Neural cell (in vitro differentiated cells): ENCODE measurements at regions not wholly inside any gene's neighbourhood (a gene's known extent, or its start where the extent isn't known, plus 50 kb on each side); places are given as distances from the start of the nearest gene placed in this dataset.

Experiments used
- H2AFZ ChIP-seq: fragments of 200-600, 300-800 bp; sonication (generic), shearing (Covaris generic); 2 replicates; pipeline ENCODE4 v1.6.0; 2014; ENCODE audit warnings: low read depth, mild to moderate bottlenecking, antibody characterized with exemption, low read length, moderate library complexity
- H3F3A ChIP-seq: fragments of 200-600 bp; shearing (Covaris generic); 2 replicates; pipeline ENCODE4 v1.6.1; 2016; ENCODE audit warnings: mild to moderate bottlenecking, moderate library complexity, mixed read lengths, antibody characterized with exemption, low read length; ENCODE audit not compliant: insufficient read depth, poor library complexity, severe bottlenecking
- H3K27ac ChIP-seq: fragments of 200-600, 300-800 bp; sonication (generic), shearing (Covaris generic); 2 replicates; pipeline ENCODE4 v1.5.1; 2014; ENCODE audit warnings: mild to moderate bottlenecking, low read length, moderate library complexity
- H3K27me3 ChIP-seq: fragments of 300-800, 200-600 bp; sonication (generic), shearing (Covaris generic); 2 replicates; pipeline ENCODE4 v1.6.0; 2014; ENCODE audit warnings: mild to moderate bottlenecking, low read depth, low read length, moderate library complexity; ENCODE audit not compliant: insufficient read depth
- H3K36me3 ChIP-seq: fragments of 300-800, 200-600 bp; sonication (generic), shearing (Covaris generic); 2 replicates; pipeline ENCODE4 v1.5.1; 2014; ENCODE audit warnings: mild to moderate bottlenecking, antibody characterized with exemption, low read length, moderate library complexity; ENCODE audit not compliant: insufficient read depth
- H3K4me2 ChIP-seq: fragments of 300-800, 200-600 bp; sonication (generic), shearing (Covaris generic); 2 replicates; pipeline ENCODE4 v1.6.0; 2014; ENCODE audit warnings: mild to moderate bottlenecking, low read length
- H3K4me3 ChIP-seq: fragments of 300-800, 200-600 bp; sonication (generic), shearing (Covaris generic); 2 replicates; pipeline ENCODE4 v1.5.1; 2014; ENCODE audit warnings: mild to moderate bottlenecking, low read length, moderate library complexity
- H3K79me2 ChIP-seq: fragments of 200-600 bp; shearing (Covaris generic); replicated peaks from 2 replicates; pipeline ENCODE4 v1.6.0; 2014; ENCODE audit warnings: mild to moderate bottlenecking, low read length, moderate library complexity; ENCODE audit not compliant: insufficient read depth
- H3K9ac ChIP-seq: fragments of 300-800, 200-600 bp; sonication (generic), shearing (Covaris generic); 2 replicates; pipeline ENCODE4 v1.6.1; 2016; ENCODE audit warnings: mild to moderate bottlenecking, low read length, mixed read lengths
- H3K9me2 ChIP-seq: fragments of 200-600 bp; shearing (Covaris generic); 2 replicates; pipeline ENCODE4 v1.6.1; 2016; ENCODE audit warnings: mild to moderate bottlenecking, low read length, mixed read lengths; ENCODE audit not compliant: insufficient read depth
- H3K9me3 ChIP-seq: fragments of 200-600, 300-800 bp; sonication (generic), shearing (Covaris generic); 2 replicates; pipeline ENCODE4 v1.6.1; 2016; ENCODE audit warnings: mild to moderate bottlenecking, mixed run types, low read length, moderate library complexity, mixed read lengths
- H4K20me1 ChIP-seq: fragments of 200-600 bp; shearing (Covaris generic); 2 replicates; pipeline ENCODE4 v1.6.1; 2016; ENCODE audit warnings: mild to moderate bottlenecking, mixed run types; ENCODE audit not compliant: insufficient read depth
- CTCF ChIP-seq: fragments of 450-650 bp; IDR thresholded peaks from 2 replicates; pipeline ENCODE4 v1.5.1; 2014; ENCODE audit warnings: antibody characterized with exemption, mild to moderate bottlenecking, moderate library complexity; ENCODE audit not compliant: poor library complexity, severe bottlenecking
- EP300 ChIP-seq: fragments of 450-650 bp; conservative IDR thresholded peaks from 2 replicates; pipeline ENCODE4 v1.6.1; 2014; ENCODE audit warnings: antibody characterized with exemption, mild to moderate bottlenecking, moderate library complexity; ENCODE audit not compliant: poor library complexity, severe bottlenecking
- EZH2 ChIP-seq: fragments of 200-600, 300-800 bp; shearing (Covaris generic), sonication (generic); IDR thresholded peaks from 2 replicates; pipeline ENCODE4 v1.6.1; 2014; ENCODE audit warnings: antibody characterized with exemption, low read length, borderline replicate concordance, mild to moderate bottlenecking; ENCODE audit not compliant: insufficient read depth, poor library complexity, severe bottlenecking
- MXI1 ChIP-seq: fragments of 450-650 bp; conservative IDR thresholded peaks from 2 replicates; pipeline ENCODE4 v1.6.1; 2014; ENCODE audit warnings: antibody characterized with exemption, mild to moderate bottlenecking; ENCODE audit not compliant: poor library complexity, severe bottlenecking
- POLR2AphosphoS5 ChIP-seq: IDR thresholded peaks from 2 replicates; pipeline ENCODE4 v1.6.1; 2012
- RAD21 ChIP-seq: fragments of 450-650 bp; conservative IDR thresholded peaks from 2 replicates; pipeline ENCODE4 v1.6.1; 2014; ENCODE audit warnings: antibody characterized with exemption, mild to moderate bottlenecking, moderate library complexity
- SMC3 ChIP-seq: fragments of 450-650 bp; conservative IDR thresholded peaks from 2 replicates; pipeline ENCODE4 v1.6.1; 2014; ENCODE audit warnings: antibody characterized with exemption, mild to moderate bottlenecking, moderate library complexity; ENCODE audit not compliant: poor library complexity
- TAF1 ChIP-seq: IDR thresholded peaks from 2 replicates; pipeline ENCODE4 v1.6.1; 2012; ENCODE audit warnings: low read depth
- TF ChIP-seq, protein P1 (sequence below): IDR thresholded peaks from 2 replicates; pipeline ENCODE4 v1.6.1; 2012; ENCODE audit warnings: borderline replicate concordance

DNA sequence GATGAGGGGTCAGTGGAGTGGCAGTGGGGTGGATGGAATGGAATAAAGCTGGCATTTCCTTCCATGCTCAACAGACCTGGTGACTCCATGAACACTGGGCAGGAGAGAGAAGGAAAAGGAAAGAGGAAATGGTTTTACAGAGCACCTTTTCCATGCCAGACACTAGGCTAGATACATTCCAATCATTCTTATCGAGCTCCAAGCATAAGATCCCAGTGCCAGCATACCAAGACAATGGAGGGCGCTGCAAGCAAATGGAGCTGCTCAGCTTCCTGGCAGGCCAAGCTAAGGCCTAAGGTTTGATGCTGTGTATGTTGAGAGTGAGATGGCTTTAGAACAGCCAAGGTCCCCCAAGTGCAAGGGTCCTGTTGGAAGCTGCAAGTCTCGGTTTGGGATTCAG is 113.2 kb downstream of the HSPH1 start:
- no peak overlapping the region for H3K27ac ChIP-seq
- no peak overlapping the region for H3K9ac ChIP-seq
- H3K27me3 ChIP-seq = no peaks in the 10 kb centered on the region
- H3K9me3 ChIP-seq = no peaks in the 10 kb centered on the region
- no peak overlapping the region for H2AFZ ChIP-seq
- no peaks in the 10 kb centered on the region for H3F3A ChIP-seq
- no peak overlapping the region for H3K4me2 ChIP-seq
- no peaks in the 10 kb centered on the region for H3K36me3 ChIP-seq
- H3K4me3 ChIP-seq = no peak overlapping the region
- H4K20me1 ChIP-seq = no peaks in the 10 kb centered on the region
- no peaks in the 10 kb centered on the region for H3K9me2 ChIP-seq
- H3K79me2 ChIP-seq = no peaks in the 10 kb centered on the region
- TF ChIP-seq EZH2 = no peak
- TF ChIP-seq, protein P1, sequence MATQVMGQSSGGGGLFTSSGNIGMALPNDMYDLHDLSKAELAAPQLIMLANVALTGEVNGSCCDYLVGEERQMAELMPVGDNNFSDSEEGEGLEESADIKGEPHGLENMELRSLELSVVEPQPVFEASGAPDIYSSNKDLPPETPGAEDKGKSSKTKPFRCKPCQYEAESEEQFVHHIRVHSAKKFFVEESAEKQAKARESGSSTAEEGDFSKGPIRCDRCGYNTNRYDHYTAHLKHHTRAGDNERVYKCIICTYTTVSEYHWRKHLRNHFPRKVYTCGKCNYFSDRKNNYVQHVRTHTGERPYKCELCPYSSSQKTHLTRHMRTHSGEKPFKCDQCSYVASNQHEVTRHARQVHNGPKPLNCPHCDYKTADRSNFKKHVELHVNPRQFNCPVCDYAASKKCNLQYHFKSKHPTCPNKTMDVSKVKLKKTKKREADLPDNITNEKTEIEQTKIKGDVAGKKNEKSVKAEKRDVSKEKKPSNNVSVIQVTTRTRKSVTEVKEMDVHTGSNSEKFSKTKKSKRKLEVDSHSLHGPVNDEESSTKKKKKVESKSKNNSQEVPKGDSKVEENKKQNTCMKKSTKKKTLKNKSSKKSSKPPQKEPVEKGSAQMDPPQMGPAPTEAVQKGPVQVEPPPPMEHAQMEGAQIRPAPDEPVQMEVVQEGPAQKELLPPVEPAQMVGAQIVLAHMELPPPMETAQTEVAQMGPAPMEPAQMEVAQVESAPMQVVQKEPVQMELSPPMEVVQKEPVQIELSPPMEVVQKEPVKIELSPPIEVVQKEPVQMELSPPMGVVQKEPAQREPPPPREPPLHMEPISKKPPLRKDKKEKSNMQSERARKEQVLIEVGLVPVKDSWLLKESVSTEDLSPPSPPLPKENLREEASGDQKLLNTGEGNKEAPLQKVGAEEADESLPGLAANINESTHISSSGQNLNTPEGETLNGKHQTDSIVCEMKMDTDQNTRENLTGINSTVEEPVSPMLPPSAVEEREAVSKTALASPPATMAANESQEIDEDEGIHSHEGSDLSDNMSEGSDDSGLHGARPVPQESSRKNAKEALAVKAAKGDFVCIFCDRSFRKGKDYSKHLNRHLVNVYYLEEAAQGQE = no peak

- no peaks in the 10 kb centered on the region for H3K27me3 ChIP-seq
- H3K4me2 ChIP-seq = no peak overlapping the region
- TF ChIP-seq EP300 (peak; percentile 42), CTCF (no peak), EZH2 (no peak), POLR2AphosphoS5 (peak; percentile 56), RAD21 (no peak), SMC3 (no peak), MXI1 (no peak), TAF1 (no peak)
- TF ChIP-seq, protein P1 = no peak
- H3K79me2 ChIP-seq = no peaks in the 10 kb centered on the region
- no peaks in the 10 kb centered on the region for H4K20me1 ChIP-seq
- H3K9me3 ChIP-seq = no peaks in the 10 kb centered on the region
- peak overlapping the region; percentile 39 for H3K4me3 ChIP-seq
- no peaks in the 10 kb centered on the region for H3K9me2 ChIP-seq
- peak overlapping the region; percentile 36 for H3K9ac ChIP-seq
- H3F3A ChIP-seq = no peaks in the 10 kb centered on the region
- peak overlapping the region; percentile 48 for H3K27ac ChIP-seq
- H2AFZ ChIP-seq = no peak overlapping the region
- no peaks in the 10 kb centered on the region for H3K36me3 ChIP-seq
These were observed 114.3 kb downstream of the TEX26 start for GRCh38 chr13:31046711-31047279.
